ENCODE measurements at regions not wholly inside any gene's neighbourhood (a gene's known extent, or its start where the extent isn't known, plus 50 kb on each side); places are given as distances from the start of the nearest gene placed in this dataset.

- DNase-seq (ENCODE audit: low read depth) = peak; percentile 0
- TF ChIP-seq, protein P1, sequence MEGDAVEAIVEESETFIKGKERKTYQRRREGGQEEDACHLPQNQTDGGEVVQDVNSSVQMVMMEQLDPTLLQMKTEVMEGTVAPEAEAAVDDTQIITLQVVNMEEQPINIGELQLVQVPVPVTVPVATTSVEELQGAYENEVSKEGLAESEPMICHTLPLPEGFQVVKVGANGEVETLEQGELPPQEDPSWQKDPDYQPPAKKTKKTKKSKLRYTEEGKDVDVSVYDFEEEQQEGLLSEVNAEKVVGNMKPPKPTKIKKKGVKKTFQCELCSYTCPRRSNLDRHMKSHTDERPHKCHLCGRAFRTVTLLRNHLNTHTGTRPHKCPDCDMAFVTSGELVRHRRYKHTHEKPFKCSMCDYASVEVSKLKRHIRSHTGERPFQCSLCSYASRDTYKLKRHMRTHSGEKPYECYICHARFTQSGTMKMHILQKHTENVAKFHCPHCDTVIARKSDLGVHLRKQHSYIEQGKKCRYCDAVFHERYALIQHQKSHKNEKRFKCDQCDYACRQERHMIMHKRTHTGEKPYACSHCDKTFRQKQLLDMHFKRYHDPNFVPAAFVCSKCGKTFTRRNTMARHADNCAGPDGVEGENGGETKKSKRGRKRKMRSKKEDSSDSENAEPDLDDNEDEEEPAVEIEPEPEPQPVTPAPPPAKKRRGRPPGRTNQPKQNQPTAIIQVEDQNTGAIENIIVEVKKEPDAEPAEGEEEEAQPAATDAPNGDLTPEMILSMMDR (IDR thresholded peaks at IDR 0.05; ENCODE audit: insufficient read depth, low read depth, low read length, missing control alignments) = no peak
- H3K4me3 ChIP-seq (ENCODE audit: low read depth, low read length) = no peak overlapping the region
Measured at GRCh38 chr15:47460795-47461573, 256.3 kb upstream of the SEMA6D start.

DNA sequence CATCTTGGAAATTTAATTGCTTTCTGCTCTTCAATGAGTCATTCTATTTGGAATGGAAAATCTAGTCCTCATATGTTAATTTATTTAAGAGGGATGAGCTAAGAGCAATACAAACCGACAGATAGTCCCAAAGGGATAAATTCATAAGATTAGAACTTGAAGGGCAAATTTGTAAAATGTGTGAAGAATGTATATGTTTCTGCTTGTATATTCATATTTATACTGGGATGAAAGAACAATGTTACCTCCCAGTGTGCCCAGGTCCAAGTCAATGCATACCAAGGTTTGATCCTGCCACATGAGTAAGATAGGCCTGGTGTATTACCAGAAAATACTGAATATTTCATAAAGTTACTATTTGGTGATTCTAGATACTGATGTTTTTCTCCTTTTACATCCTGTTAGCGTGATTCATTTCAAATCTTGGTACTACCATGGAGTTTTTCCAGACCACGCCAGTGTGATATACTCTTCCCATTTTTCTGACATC is 255.6 kb upstream of the SEMA6D start:
- no peak overlapping the region for H3K4me3 ChIP-seq (ENCODE audit: low read depth, low read length)
- DNase-seq (ENCODE audit: low read depth) = no peak
- TF ChIP-seq, protein P1 (IDR thresholded peaks at IDR 0.05; ENCODE audit: insufficient read depth, low read depth, low read length, missing control alignments) = no peak

DNA sequence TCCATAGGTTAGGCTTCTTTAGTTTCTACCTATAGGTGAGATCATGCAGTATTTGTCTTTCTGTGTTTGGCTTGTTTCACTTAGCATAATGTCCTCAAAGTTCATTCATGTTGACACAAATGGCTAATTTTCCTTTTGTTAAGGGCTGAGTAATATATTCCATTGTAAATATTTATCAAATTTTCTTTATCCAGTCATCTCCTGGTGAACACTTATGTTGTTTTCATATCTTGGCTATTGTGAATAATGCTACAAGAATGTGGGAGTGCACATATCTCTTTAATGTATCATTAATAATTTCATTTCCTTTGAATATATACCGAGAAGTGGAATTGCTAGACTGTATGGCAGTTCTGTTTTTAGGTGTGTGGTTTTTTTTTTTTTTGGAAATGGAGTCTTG is 250.9 kb upstream of the SEMA6D start:
- TF ChIP-seq, protein P1 (IDR thresholded peaks at IDR 0.05; ENCODE audit: insufficient read depth, low read depth, low read length, missing control alignments) = no peak
- no peak overlapping the region for H3K4me3 ChIP-seq (ENCODE audit: low read depth, low read length)
- no peak for DNase-seq (ENCODE audit: low read depth)

- TF ChIP-seq, protein P1 (IDR thresholded peaks at IDR 0.05; ENCODE audit: insufficient read depth, low read depth, low read length, missing control alignments) = no peak
- H3K4me3 ChIP-seq (ENCODE audit: low read depth, low read length) = no peak overlapping the region
- no peak for DNase-seq (ENCODE audit: low read depth)
Measured at GRCh38 chr15:47470983-47471382, 246.3 kb upstream of the SEMA6D start.

- no peak for DNase-seq (ENCODE audit: low read depth)
- TF ChIP-seq, protein P1 (IDR thresholded peaks at IDR 0.05; ENCODE audit: insufficient read depth, low read depth, low read length, missing control alignments) = no peak
- H3K4me3 ChIP-seq (ENCODE audit: low read depth, low read length) = no peak overlapping the region
Measured at GRCh38 chr15:47473106-47473725, 244.1 kb upstream of the SEMA6D start.

- TF ChIP-seq, protein P1 (IDR thresholded peaks at IDR 0.05; ENCODE audit: insufficient read depth, low read depth, low read length, missing control alignments) = no peak
- no peak for DNase-seq (ENCODE audit: low read depth)
- no peak overlapping the region for H3K4me3 ChIP-seq (ENCODE audit: low read depth, low read length)
Measured at GRCh38 chr15:47473832-47474231, 243.5 kb upstream of the SEMA6D start.
